HUES48 (cell line): ENCODE measurements at regions not wholly inside any gene's neighbourhood (a gene's known extent, or its start where the extent isn't known, plus 50 kb on each side); places are given as distances from the start of the nearest gene placed in this dataset.
"Not testable (repeated sequence)": the region's sequence is repeated elsewhere in the genome, so short reads cannot be mapped to it uniquely, and the experiment has no call there.

ENCODE experiments used
- H3K27ac ChIP-seq: one replicate; pipeline ENCODE4 v1.7.0; 2013; ENCODE audit warnings: low read depth, low read length, inconsistent platforms
- H3K27me3 ChIP-seq: 2 replicates; pipeline ENCODE4 v1.6.1; 2013; ENCODE audit warnings: mild to moderate bottlenecking, low read length; ENCODE audit not compliant: control insufficient read depth, insufficient read depth
- H3K36me3 ChIP-seq: 2 replicates; pipeline ENCODE4 v1.6.1; 2013; ENCODE audit warnings: low read length; ENCODE audit not compliant: control insufficient read depth, insufficient read depth
- H3K4me1 ChIP-seq: 2 replicates; pipeline ENCODE4 v1.6.1; 2013; ENCODE audit warnings: mild to moderate bottlenecking, low read length; ENCODE audit not compliant: control insufficient read depth, insufficient read depth
- H3K4me3 ChIP-seq: 2 replicates; pipeline ENCODE4 v1.5.1; 2013; ENCODE audit warnings: mild to moderate bottlenecking, low read depth, low read length
- H3K9ac ChIP-seq: 2 replicates; pipeline ENCODE4 v1.6.1; 2013; ENCODE audit warnings: mild to moderate bottlenecking, low read depth, low read length, moderate library complexity
- H3K9me3 ChIP-seq: 2 replicates; pipeline ENCODE4 v1.6.1; 2013; ENCODE audit warnings: low read length; ENCODE audit not compliant: control insufficient read depth, insufficient read depth

GRCh38 chr2:195555971-195556370 lies 101.1 kb upstream of the SLC39A10 start:
- H3K4me1 ChIP-seq = peaks cover 9% of the 10 kb centered on the region
- no peaks in the 10 kb centered on the region for H3K36me3 ChIP-seq
- H3K27me3 ChIP-seq = no peaks in the 10 kb centered on the region
- no peaks in the 10 kb centered on the region for H3K9me3 ChIP-seq
- H3K9ac ChIP-seq = no peak overlapping the region
- H3K4me3 ChIP-seq = no peak overlapping the region
- no peak overlapping the region for H3K27ac ChIP-seq

GRCh38 chr2:195552581-195552980 lies 104.4 kb upstream of the SLC39A10 start:
- Histone ChIP-seq H3K36me3 (no peaks in the 10 kb centered on the region), H3K9me3 (no peaks in the 10 kb centered on the region), H3K9ac (no peak overlapping the region), H3K4me3 (no peak overlapping the region), H3K27ac (no peak overlapping the region), H3K27me3 (no peaks in the 10 kb centered on the region), H3K4me1 (no peaks in the 10 kb centered on the region)

GRCh38 chr2:195548198-195548940 lies 108.7 kb upstream of the SLC39A10 start:
- no peaks in the 10 kb centered on the region for H3K36me3 ChIP-seq
- no peak overlapping the region for H3K9ac ChIP-seq
- H3K9me3 ChIP-seq = no peaks in the 10 kb centered on the region
- no peak overlapping the region for H3K4me3 ChIP-seq
- no peak overlapping the region for H3K27ac ChIP-seq
- H3K4me1 ChIP-seq = 0 out of 2 replicates have a peak, but pooled peaks cover 3% of the 10 kb centered on the region
- H3K27me3 ChIP-seq = no peaks in the 10 kb centered on the region

GRCh38 chr2:195547268-195547840 lies 109.7 kb upstream of the SLC39A10 start:
- not testable (repeated sequence) for H3K36me3 ChIP-seq, H3K27ac ChIP-seq

GRCh38 chr2:195545811-195546210 lies 111.2 kb upstream of the SLC39A10 start:
- Histone ChIP-seq H3K9me3 (no peaks in the 10 kb centered on the region), H3K27ac (no peak overlapping the region), H3K27me3 (no peaks in the 10 kb centered on the region), H3K36me3 (no peaks in the 10 kb centered on the region), H3K9ac (no peak overlapping the region), H3K4me1 (0 out of 2 replicates have a peak, but pooled peaks cover 3% of the 10 kb centered on the region), H3K4me3 (no peak overlapping the region)

More at GRCh38 chr2:195547268-195547840, 109.7 kb upstream of the SLC39A10 start:
- H3K27me3 ChIP-seq, H3K4me3 ChIP-seq, H3K9me3 ChIP-seq, H3K9ac ChIP-seq, H3K4me1 ChIP-seq: not testable (repeated sequence)

- H3K36me3 ChIP-seq = no peaks in the 10 kb centered on the region
- H3K4me3 ChIP-seq = no peak overlapping the region
- H3K27ac ChIP-seq = no peak overlapping the region
- 0 out of 2 replicates have a peak, but pooled peaks cover 3% of the 10 kb centered on the region for H3K4me1 ChIP-seq
- no peaks in the 10 kb centered on the region for H3K9me3 ChIP-seq
- H3K27me3 ChIP-seq = no peaks in the 10 kb centered on the region
- no peak overlapping the region for H3K9ac ChIP-seq
These were observed 112.8 kb upstream of the SLC39A10 start for GRCh38 chr2:195543902-195544894.

GRCh38 chr2:195543063-195543462 lies 114.0 kb upstream of the SLC39A10 start:
- H3K27ac ChIP-seq = no peak overlapping the region
- H3K4me3 ChIP-seq = no peak overlapping the region
- H3K9ac ChIP-seq = no peak overlapping the region
- 0 out of 2 replicates have a peak, but pooled peaks cover 3% of the 10 kb centered on the region for H3K4me1 ChIP-seq
- no peaks in the 10 kb centered on the region for H3K9me3 ChIP-seq
- H3K36me3 ChIP-seq = no peaks in the 10 kb centered on the region
- H3K27me3 ChIP-seq = no peaks in the 10 kb centered on the region

- H3K36me3 ChIP-seq = no peaks in the 10 kb centered on the region
- H3K4me1 ChIP-seq = 0 out of 2 replicates have a peak, but pooled peaks cover 3% of the 10 kb centered on the region
- H3K27ac ChIP-seq = no peak overlapping the region
- no peaks in the 10 kb centered on the region for H3K27me3 ChIP-seq
- no peak overlapping the region for H3K4me3 ChIP-seq
- no peak overlapping the region for H3K9ac ChIP-seq
- H3K9me3 ChIP-seq = no peaks in the 10 kb centered on the region
These were observed 115.0 kb upstream of the SLC39A10 start for GRCh38 chr2:195542067-195542466.

GRCh38 chr2:195538937-195539336 lies 118.1 kb upstream of the SLC39A10 start:
- Histone ChIP-seq H3K9ac (no peak overlapping the region), H3K4me3 (no peak overlapping the region), H3K36me3 (no peaks in the 10 kb centered on the region), H3K9me3 (no peaks in the 10 kb centered on the region), H3K4me1 (no peaks in the 10 kb centered on the region), H3K27me3 (no peaks in the 10 kb centered on the region), H3K27ac (no peak overlapping the region)

GRCh38 chr2:195537811-195538210 lies 119.2 kb upstream of the SLC39A10 start:
- H3K4me3 ChIP-seq = no peak overlapping the region
- no peak overlapping the region for H3K9ac ChIP-seq
- no peaks in the 10 kb centered on the region for H3K9me3 ChIP-seq
- H3K4me1 ChIP-seq = peaks cover 4% of the 10 kb centered on the region; the same call in 1 of the 2 replicates
- H3K27me3 ChIP-seq = no peaks in the 10 kb centered on the region
- no peak overlapping the region for H3K27ac ChIP-seq
- no peaks in the 10 kb centered on the region for H3K36me3 ChIP-seq
